ENCODE measurements at regions not wholly inside any gene's neighbourhood (a gene's known extent, or its start where the extent isn't known, plus 50 kb on each side); places are given as distances from the start of the nearest gene placed in this dataset.

GRCh38 chr6:138576313-138576712 lies 77.0 kb upstream of the NHSL1 start:
- H3K4me3 ChIP-seq (ENCODE audit: low read depth, low read length) = no peak overlapping the region

GRCh38 chr6:138577151-138577915 lies 78.0 kb upstream of the NHSL1 start:
- no peak overlapping the region for H3K4me3 ChIP-seq (ENCODE audit: low read depth, low read length)
- DNase-seq (ENCODE audit: low read depth) = no peak

More at GRCh38 chr6:138576313-138576712, 77.0 kb upstream of the NHSL1 start:
- DNase-seq (ENCODE audit: low read depth) = no peak

- DNase-seq (ENCODE audit: low read depth) = no peak
- H3K4me3 ChIP-seq (ENCODE audit: low read depth, low read length) = no peak overlapping the region
Observed at GRCh38 chr6:138580040-138580439, 80.7 kb upstream of the NHSL1 start.

- no peak overlapping the region for H3K4me3 ChIP-seq (ENCODE audit: low read depth, low read length)
- no peak for DNase-seq (ENCODE audit: low read depth)
Observed at GRCh38 chr6:138580801-138581200, 81.5 kb upstream of the NHSL1 start.

- no peak overlapping the region for H3K4me3 ChIP-seq (ENCODE audit: low read depth, low read length)
- DNase-seq (ENCODE audit: low read depth) = no peak
Observed at GRCh38 chr6:138582573-138582972, 83.3 kb upstream of the NHSL1 start.

GRCh38 chr6:138586638-138587037 lies 87.3 kb upstream of the NHSL1 start:
- DNase-seq (ENCODE audit: low read depth) = no peak
- no peak overlapping the region for H3K4me3 ChIP-seq (ENCODE audit: low read depth, low read length)

- DNase-seq (ENCODE audit: low read depth) = peak; percentile 45
- H3K4me3 ChIP-seq (ENCODE audit: low read depth, low read length) = no peak overlapping the region
Observed at GRCh38 chr6:138588805-138589434, 89.6 kb upstream of the NHSL1 start.

- H3K4me3 ChIP-seq (ENCODE audit: low read depth, low read length) = no peak overlapping the region
- no peak for DNase-seq (ENCODE audit: low read depth)
Observed at GRCh38 chr6:138590796-138591709, 91.8 kb upstream of the NHSL1 start.

- no peak for DNase-seq (ENCODE audit: low read depth)
- peak overlapping the region; percentile 24 for H3K4me3 ChIP-seq (ENCODE audit: low read depth, low read length)
Observed at GRCh38 chr6:138592749-138593123, 93.4 kb upstream of the NHSL1 start.

- H3K4me3 ChIP-seq (ENCODE audit: low read depth, low read length) = peak overlapping the region; percentile 24
- peak; percentile 96 for DNase-seq (ENCODE audit: low read depth)
Observed at GRCh38 chr6:138593124-138593877, 94.0 kb upstream of the NHSL1 start.

- H3K4me3 ChIP-seq (ENCODE audit: low read depth, low read length) = no peak overlapping the region
Observed at GRCh38 chr6:138593909-138594757, 94.8 kb upstream of the NHSL1 start.

GRCh38 chr6:138594758-138595140 lies 95.5 kb upstream of the NHSL1 start:
- H3K4me3 ChIP-seq (ENCODE audit: low read depth, low read length) = no peak overlapping the region
- no peak for DNase-seq (ENCODE audit: low read depth)

More at GRCh38 chr6:138593909-138594757, 94.8 kb upstream of the NHSL1 start:
- DNase-seq (ENCODE audit: low read depth) = no peak

- no peak for DNase-seq (ENCODE audit: low read depth)
- H3K4me3 ChIP-seq (ENCODE audit: low read depth, low read length) = no peak overlapping the region
Observed at GRCh38 chr6:138596126-138596525, 96.8 kb upstream of the NHSL1 start.

GRCh38 chr6:138596591-138596990 lies 97.3 kb upstream of the NHSL1 start:
- H3K4me3 ChIP-seq (ENCODE audit: low read depth, low read length) = no peak overlapping the region
- no peak for DNase-seq (ENCODE audit: low read depth)

GRCh38 chr6:138597336-138597735 lies 98.0 kb upstream of the NHSL1 start:
- peak; percentile 79 for DNase-seq (ENCODE audit: low read depth)
- H3K4me3 ChIP-seq (ENCODE audit: low read depth, low read length) = no peak overlapping the region

GRCh38 chr6:138598562-138599173 lies 99.4 kb upstream of the NHSL1 start:
- H3K4me3 ChIP-seq (ENCODE audit: low read depth, low read length) = no peak overlapping the region
- DNase-seq (ENCODE audit: low read depth) = no peak

GRCh38 chr6:138600261-138600660 lies 101.0 kb upstream of the NHSL1 start:
- no peak overlapping the region for H3K4me3 ChIP-seq (ENCODE audit: low read depth, low read length)
- DNase-seq (ENCODE audit: low read depth) = no peak

- no peak for DNase-seq (ENCODE audit: low read depth)
- H3K4me3 ChIP-seq (ENCODE audit: low read depth, low read length) = no peak overlapping the region
Observed at GRCh38 chr6:138600726-138601125, 101.4 kb upstream of the NHSL1 start.
